GM12873 (cell line): ENCODE measurements at regions not wholly inside any gene's neighbourhood (a gene's known extent, or its start where the extent isn't known, plus 50 kb on each side); places are given as distances from the start of the nearest gene placed in this dataset.

ENCODE experiments used
- TF ChIP-seq, protein P1 (sequence below): IDR thresholded peaks from 2 replicates; pipeline ENCODE4 v1.5.1; 2012; ENCODE audit warnings: low read depth, mild to moderate bottlenecking, moderate library complexity, low read length, control low read depth; ENCODE audit not compliant: insufficient read depth; ENCODE audit errors: missing control alignments

DNA sequence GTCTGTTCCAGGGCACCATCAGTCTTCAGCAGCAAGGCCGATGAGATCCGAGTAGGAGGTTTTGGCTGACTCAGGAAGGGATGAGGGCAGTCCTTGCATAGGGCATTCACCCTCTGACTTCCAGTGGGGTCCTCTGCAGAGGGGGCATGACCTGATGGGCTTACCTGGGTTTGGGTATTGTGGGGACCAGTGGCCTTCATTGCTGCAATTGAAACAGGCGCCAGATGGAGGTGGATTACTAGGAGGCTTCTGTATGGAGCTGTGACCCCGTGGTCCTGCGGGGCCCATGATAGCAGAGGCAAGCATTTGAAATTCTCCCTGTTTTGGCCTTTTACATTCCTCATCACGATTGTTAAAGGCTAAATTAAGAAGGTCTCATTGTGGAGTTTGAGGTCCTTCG is 2448.7 kb downstream of the TP53TG3F start:
- TF ChIP-seq, protein P1, sequence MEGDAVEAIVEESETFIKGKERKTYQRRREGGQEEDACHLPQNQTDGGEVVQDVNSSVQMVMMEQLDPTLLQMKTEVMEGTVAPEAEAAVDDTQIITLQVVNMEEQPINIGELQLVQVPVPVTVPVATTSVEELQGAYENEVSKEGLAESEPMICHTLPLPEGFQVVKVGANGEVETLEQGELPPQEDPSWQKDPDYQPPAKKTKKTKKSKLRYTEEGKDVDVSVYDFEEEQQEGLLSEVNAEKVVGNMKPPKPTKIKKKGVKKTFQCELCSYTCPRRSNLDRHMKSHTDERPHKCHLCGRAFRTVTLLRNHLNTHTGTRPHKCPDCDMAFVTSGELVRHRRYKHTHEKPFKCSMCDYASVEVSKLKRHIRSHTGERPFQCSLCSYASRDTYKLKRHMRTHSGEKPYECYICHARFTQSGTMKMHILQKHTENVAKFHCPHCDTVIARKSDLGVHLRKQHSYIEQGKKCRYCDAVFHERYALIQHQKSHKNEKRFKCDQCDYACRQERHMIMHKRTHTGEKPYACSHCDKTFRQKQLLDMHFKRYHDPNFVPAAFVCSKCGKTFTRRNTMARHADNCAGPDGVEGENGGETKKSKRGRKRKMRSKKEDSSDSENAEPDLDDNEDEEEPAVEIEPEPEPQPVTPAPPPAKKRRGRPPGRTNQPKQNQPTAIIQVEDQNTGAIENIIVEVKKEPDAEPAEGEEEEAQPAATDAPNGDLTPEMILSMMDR: no peak

DNA sequence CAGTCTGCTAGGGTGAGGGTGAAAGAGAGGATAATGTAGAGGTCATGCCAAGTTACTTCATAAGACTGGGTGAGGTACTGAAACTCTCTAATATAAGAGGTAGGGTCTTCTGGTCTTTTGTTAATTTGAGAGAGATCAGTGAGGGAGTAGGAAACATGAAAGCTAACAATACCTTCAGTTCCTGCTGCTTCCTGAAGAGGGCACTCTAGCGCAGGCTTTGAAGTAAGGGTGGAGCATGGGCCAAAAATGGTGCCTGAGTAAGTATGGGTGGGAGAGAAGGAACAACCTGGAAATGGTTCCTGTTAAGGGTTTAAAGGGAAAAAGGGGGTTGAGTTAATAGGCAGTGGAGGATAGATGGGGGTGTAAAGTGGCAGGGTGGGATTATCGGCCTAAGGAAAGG is 2449.5 kb downstream of the TP53TG3F start:
- TF ChIP-seq, protein P1: peak; percentile 49

DNA sequence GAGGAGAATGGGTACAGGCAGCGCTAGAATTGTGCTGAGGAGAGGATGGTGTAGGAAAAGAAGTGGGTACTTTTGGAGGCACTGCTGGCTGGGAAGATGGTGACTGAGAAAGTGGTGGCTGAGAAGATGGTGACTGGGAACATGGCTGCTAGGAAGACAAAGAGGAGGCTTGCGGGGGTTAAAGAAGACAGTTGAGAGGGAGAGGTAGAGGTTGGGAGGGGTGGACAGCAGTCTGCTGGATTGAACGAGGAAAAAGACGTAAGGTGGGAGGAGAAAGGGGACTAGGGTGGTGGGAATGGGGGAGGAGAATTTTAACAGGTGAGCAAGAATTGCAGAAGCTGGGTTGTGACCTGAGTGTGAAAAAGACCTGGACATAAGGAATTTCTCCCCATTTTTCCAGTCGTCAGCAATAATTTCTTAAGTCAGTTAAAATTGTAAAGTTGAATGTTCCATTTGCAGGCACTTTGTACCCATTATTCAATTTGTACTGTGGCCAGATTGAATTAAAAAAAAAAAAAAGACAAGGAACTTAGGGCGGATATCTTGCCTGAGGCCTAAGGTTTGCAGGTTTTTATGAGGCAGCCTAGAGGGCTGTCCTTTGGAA is 2450.0 kb downstream of the TP53TG3F start:
- TF ChIP-seq, protein P1: no peak

DNA sequence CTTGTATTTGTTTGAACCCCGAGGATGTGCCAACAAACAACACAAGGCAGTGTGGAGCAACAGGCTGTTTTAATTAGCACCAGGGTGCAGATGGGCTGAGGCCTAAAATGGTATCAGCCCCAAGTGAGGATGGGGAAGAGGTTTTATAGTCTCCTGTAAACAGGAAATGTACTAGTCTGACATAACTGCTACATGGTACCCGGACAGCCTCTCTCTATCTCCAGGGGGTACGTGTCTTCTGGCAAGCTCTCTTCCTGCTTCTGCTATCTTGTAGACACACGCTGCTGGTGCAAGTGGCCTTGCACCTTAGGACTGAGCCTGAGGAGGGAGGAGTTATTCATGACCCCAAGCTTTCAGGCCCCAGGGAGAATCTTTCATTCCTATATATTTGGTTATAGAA is 2451.0 kb downstream of the TP53TG3F start:
- TF ChIP-seq, protein P1: no peak

DNA sequence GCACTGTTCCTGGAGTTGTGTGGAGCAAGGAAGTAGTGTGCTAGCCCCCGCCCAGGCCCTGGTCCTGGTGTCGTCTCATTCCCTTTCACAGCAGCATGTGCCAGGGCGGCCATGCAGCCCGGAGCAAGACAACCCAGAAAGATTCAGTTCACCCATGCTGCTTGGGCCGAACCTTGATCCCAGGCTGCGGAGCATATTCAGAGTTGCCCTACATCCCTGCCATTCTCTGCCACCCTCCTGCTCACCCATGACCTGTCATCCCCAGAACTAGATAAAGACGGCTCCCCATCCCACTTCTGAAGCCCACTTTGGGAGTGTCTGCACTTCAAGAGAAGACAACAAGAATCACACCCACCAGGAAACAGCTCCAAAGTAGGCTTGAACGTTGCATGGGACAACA is 2452.5 kb downstream of the TP53TG3F start:
- TF ChIP-seq, protein P1: no peak

DNA sequence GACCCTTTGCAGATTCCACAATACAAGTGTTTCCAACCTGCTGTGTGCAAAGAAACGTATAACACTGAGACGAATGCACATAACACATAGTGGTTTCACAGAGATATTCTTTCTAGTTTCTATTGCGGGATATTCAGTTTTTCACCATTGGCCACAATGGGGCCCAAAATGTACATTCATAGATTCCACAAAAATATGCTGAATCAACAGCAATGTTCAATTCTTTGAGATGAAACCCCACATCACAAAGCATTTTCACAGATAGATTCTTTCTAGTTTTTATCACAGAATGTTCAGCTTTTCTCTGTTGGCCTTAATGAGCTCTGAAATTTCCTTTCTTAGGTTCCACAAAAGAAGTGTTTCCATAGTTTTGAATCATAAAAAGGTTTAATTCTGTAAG is 2472.3 kb downstream of the TP53TG3F start:
- TF ChIP-seq, protein P1: no peak
